ENCODE measurements at regions not wholly inside any gene's neighbourhood (a gene's known extent, or its start where the extent isn't known, plus 50 kb on each side); places are given as distances from the start of the nearest gene placed in this dataset.
A peak's percentile ranks its signal among the peaks of the same experiment; 100 is the strongest.
"Not testable (repeated sequence)": the region's sequence is repeated elsewhere in the genome, so short reads cannot be mapped to it uniquely, and the experiment has no call there.

- DNase-seq, result no peak
These were observed 169.6 kb downstream of the EDEM1 start for GRCh38 chr3:5357089-5357488.

DNA sequence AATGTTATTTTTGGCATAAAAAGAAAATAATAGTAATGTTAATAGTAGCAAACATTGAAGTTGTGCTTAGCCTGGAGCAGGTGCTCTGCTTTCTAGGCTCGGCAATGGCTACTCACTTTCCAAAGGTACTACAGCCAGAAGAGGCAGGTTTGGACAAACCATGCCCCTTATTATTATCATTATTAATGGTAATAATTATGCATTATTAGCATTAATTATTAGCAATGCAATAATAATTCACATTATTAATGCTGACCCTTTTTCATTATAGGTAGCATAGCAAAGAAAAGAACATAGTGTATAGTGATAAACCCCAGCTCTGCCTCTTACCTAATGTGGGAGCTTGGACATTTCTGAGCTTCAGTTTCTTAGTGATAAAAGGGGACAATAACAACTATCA is 171.4 kb downstream of the EDEM1 start:
- DNase-seq, result no peak

DNA sequence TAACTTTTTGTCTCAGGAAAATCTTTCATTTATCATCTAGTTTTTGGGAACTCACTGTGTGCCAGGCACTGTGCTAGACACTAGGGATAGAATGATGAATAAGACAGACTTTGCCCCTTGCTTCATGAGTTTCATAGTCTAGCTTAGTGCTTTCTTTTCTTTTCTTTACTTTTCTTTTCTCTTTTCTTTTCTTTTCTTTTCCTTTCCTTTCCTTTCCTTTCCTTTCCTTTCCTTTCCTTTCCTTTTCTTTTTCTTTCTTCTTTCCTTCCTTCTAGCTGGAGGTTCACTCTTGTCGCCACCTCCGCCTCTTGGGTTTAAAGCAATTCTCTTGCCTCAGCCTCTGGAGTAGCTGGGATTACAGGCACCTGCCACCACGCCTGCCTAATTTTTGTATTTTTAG is 172.9 kb downstream of the EDEM1 start:
- DNase-seq, result no peak

DNA sequence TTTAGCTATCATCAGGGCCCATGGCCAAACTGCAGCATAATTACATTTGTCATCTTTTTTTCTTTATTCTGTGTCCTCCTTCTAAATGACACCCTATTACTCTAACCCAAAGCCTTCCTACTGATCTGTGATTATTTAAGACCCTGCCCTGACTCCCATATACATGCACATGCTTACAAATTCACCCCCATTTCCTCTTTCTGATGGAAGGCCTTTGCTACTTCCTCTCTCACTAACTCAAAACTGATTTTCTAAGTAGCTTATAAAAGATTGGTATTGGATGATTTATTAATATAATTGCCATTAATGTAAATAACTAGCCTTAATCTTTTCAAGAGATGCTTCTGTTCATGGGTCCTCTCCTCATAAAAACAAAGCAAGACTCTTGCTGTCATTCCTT is 179.2 kb downstream of the EDEM1 start:
- no peak for DNase-seq

- DNase-seq, result not testable (repeated sequence)
These were observed 184.0 kb downstream of the EDEM1 start for GRCh38 chr3:5371555-5371954.

DNA sequence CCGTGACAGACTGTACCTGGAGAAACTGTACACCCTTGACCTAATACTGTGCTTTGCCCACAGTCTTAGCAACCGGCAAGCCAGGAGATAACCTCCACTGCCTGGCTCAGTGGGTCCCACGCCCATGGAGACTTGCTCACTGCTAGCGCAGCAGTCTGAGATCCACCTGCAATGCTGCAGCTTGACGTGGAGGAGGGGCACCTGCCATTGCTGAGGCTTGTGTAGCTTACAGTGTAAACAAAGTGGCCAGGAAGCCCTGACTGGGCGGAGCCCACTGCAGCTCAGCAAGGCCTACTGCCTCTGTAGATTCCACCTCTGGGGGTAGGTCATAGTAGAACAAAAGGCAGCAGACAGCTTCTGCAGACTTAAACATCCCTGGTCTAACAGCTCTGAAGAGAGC is 189.3 kb downstream of the EDEM1 start:
- DNase-seq, result no peak

DNA sequence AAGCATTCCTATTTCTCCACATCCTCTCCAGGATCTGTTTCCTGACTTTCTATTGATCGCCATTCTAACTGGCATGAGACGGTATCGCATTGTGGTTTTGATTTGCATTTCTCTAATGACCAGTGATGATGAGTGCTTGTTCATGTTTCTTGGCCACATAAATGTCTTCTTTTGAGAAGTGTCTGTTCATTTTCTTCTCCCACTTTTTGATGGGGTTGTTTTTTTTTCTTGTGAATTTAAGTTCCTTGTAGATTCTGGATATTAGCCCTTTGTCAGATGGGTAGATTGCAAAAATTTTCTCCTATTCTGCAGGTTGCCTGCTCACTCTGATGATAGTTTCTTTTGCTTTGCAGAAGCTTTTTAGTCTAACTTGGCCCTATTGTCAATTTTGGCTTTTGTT is 191.8 kb downstream of the EDEM1 start:
- not testable (repeated sequence) for DNase-seq

DNA sequence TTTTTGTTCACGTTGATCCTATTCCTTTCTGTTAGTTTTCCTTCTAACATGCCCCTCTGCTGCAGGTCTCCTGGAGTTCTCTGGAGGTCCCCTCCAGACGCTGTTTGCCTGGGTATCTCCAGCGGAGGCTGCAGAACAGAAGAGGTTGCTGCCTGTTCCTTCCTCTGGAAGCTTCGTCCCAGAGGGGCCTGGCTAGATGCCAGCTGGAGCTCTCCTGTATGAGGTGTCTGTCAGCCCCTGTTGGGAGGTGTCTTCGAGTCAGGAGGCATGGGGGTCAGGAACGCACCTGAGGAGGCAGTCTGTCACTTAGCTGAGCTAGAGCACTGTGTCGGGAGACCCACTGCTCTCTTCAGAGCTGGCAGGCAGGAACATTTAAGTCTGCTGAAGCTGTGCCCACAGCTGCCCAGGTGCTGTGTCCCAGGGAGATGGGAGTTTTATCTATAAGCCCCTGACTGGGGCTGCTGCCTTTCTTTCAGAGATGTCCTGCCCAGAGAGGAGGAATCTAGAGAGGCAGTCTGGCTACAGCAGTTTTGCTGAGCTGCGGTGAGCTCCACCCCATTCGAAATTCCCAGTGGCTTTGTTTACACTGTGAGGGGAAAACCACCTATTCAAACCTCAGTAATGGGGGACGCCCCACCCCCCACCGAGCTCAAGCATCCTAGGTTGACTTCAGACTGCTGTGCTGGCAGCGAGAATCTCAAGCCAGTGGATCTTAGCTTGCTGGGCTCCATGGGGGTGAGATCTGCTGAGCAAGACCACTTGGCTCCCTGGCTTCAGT is 196.2 kb downstream of the EDEM1 start:
- not testable (repeated sequence) for DNase-seq

DNA sequence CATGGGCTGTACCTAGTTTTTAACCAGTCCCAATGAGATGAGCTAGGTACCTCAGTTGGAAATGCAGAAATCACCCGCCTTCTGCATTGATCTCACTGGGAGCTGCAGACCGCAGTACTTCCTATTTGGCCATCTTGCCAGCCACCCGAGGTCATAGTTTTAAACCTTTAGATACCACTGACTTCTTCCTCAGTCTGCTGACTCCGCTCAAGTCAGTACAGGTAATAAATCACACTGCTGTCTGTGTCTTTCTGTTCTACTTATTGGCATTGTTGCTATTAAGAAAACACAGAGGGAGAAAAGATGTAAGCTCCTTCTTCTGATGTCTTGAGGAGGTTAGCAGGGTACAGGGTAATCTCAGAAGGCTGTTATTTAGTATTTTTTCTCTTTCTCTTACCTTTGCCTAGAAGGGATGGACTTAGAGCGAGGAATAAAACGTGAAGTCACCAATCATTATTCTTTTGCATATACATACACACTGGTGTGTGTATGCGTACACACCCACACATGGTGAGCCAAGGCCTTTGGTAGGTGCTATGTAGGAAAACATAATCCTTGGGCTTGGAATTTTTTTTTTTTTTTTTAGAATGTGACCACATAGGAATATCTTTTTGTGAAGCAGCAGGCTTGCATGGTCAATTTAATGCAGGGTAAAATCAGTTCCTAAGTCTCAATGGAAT is 197.2 kb downstream of the EDEM1 start:
- no peak for DNase-seq

DNA sequence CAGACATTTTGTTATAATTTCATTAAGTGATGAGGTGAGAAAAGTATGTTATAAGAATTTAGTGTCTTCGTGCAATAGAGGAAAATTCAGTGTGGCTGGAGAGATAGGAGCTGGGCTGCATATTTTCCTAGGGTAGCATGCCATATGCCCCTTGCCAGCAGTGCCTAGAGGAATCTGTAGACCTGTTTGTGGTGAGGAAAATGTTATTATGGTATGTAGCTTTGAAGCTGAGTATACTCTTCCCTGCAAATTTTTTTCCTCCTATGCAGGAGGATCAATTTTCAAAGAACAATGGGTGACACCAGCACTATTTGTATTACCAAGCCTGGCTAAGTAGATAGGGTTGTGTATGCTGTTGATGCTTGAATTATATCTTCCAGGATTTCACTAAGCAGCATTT is 200.6 kb downstream of the EDEM1 start:
- DNase-seq, result no peak

DNA sequence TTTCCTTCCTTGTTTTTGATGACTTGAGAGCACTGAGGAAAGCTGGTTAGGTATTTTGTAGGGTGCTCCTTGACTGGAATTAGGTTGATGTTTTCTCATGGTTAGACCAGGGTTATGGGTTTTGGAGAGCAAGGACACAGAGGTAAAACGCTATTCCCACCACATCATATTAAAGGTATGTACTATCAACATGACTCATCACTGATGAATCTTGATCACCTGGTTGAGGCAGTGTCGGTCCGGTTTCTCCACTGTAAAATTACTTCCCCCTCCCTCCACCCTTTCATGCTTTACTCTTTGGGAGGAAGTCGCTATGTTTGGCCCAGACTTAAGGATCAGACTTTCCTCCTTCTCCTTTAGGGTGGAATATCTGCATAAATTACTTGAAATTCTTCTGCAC is 201.6 kb downstream of the EDEM1 start:
- no peak for DNase-seq

GRCh38 chr3:5390221-5390620 is 202.7 kb downstream of the EDEM1 start:
- no peak for DNase-seq

DNA sequence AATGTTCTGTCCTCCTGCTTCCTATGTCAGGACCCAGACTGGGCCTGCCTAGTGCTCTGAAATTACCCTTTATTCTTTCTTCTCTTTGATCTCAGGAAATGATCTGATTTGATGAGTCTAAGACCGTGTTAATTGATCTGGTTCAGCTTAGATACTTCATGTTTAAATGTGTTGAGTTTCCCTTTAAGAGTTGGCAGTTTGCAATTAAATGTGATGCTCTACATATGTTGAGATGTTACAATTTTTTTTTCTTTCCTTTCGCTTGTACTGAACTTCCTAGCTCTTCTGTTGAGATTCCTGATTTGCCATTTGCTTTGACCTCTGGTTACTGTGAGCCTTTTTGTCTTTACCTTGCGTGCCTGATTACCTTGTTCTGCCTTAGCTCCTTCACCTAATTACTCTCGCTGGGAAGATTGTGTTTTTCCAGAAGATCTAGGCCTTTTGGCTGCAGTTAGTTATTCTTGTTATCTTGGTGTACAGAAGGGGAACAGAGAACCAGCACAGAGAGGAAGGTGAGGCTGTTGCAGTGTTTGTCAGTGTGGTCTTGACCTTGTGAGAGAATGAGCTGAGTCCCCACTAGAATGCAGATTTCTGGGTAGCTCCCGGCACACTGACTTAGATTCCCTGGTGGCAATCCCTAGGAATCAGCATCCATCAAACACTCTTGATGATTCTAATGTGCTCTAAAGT is 203.6 kb downstream of the EDEM1 start:
- no peak for DNase-seq

- no peak for DNase-seq
These were observed 213.5 kb downstream of the EDEM1 start for GRCh38 chr3:5401002-5401401.

DNA sequence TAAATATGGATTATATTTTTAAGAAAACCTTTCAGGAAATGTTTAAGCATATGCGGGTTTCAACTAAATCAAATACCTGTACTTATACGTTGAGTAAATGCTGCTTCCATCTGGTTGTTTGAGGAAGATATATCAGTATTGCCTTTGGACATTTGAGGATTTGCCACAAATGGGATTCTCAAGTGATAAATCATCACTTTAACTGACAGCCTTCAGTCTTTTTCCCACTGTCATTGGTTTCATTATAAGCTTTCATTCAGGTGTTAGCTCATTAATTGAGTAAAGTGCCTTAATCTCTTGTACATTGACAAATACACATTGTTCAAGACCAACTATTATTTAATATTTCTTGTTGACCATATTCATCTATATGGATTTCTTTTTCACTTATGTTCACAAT is 217.2 kb downstream of the EDEM1 start:
- DNase-seq, result no peak

DNA sequence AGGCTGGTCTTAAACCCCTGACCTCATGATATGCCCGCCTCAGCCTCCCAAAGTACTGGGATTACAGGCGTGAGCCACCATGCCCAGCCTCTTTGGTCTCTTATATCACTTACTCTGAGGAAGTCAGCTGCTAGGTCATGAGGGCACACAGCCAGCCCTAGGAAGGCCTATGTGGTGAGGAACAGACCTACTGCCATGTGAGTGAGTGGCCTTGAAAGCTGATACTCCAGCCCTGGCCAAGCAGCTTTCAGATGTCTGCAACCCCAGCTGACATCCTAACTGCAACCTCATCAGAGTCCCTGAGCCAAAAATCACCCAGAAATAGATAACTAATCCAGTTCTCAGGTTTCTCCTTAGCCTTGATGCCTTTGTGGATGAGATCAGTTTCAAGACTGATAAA is 224.3 kb downstream of the EDEM1 start:
- no peak for DNase-seq

- DNase-seq, result no peak
These were observed 235.6 kb downstream of the EDEM1 start for GRCh38 chr3:5423076-5423475.

- no peak for DNase-seq
These were observed 236.0 kb downstream of the EDEM1 start for GRCh38 chr3:5423523-5423922.

- DNase-seq, result no peak
These were observed 237.9 kb downstream of the EDEM1 start for GRCh38 chr3:5425371-5425770.

GRCh38 chr3:5426094-5426883 is 238.8 kb downstream of the EDEM1 start:
- peak; percentile 69 for DNase-seq

DNA sequence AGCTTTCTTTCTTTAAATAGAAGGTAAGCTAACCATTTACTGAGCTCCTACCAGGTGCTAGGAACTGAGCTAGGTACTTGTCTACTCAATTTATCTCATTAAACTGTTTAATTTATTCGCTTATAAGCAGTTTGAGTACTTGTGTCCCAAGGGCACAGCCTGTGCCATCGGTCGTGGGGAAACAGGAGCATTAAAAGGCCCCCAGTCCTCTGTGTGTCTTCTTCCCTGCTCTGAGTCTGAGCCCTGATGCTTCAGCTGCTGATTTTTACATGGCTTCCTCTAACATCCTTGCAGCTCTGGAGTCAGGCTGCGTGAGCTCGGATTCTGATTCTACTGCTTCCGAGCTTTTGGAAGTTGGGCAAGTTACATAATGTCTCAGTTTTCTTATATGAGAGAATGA is 239.5 kb downstream of the EDEM1 start:
- DNase-seq, result no peak

DNA sequence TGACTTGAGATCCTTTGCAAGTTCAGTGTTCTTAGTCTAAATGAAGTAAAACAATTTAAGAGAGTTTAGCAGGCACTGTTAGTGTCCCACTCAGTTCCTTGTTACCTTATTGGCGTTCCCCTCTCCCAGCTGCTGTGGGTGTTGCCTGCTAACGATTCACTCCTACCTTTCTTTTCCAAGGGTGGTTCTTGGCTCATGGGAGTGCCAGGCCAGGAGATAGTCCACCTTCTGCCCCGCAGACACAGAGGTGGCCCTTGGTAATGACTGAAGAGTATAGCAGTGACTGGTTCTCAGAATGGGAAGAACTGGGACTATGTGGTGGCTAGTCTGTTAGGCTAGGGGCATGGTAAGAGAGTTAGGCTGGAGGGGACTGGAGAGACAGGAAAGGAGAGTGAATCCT is 240.4 kb downstream of the EDEM1 start:
- no peak for DNase-seq

All from occipital lobe (tissue), 1 donor.